ENCODE measurements at regions not wholly inside any gene's neighbourhood (a gene's known extent, or its start where the extent isn't known, plus 50 kb on each side); places are given as distances from the start of the nearest gene placed in this dataset.

DNA sequence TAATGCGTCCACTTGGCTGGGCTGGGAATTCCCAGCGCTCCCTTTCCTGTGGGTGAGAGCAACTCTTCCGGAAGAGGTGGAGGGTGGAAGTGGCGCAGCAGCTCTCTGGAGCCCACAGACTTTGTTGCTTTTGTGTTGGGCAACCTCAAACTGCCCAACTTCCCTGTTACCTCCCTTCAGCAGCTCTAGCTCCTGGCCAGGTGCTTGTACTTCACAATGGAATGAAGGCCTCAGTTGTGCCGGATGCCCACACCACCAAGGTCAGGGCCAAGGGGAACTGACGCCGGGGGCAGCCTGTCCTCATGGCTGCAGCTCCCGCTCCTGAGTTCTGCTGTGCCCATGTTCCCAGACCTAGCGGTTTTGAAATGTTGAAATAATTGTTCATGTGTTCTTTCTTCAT, 322.9 kb downstream of the GALR1 start:
- no peaks in the 10 kb centered on the region for H3K4me1 Mint-ChIP-seq
- peaks cover 0 to 11% (median 3%) of the 10 kb centered on the region in 7 donors for H3K9me3 Mint-ChIP-seq
- ATAC-seq (ENCODE audit: low read depth in 2 of 2) (no peak), DNase-seq (no peak)
- Histone ChIP-seq H3K27ac (ENCODE audit: insufficient read depth, low read length, poor library complexity, severe bottlenecking) (no peak overlapping the region), H3K36me3 (ENCODE audit: control insufficient read depth, insufficient read depth, low read length) (no peaks in the 10 kb centered on the region), H3K4me1 (ENCODE audit: control insufficient read depth, insufficient read depth, low read length, poor library complexity, severe bottlenecking) (no peaks in the 10 kb centered on the region), H3K4me3 (ENCODE audit: low read depth, low read length) (no peak overlapping the region), H3K9me3 (ENCODE audit: control insufficient read depth in 2 of 2, low read length in 2 of 2) (no peaks in the 10 kb centered on the region), H3K27me3 (ENCODE audit: control insufficient read depth, insufficient read depth, low read length) (peaks cover 2% of the 10 kb centered on the region)
- H3K4me3 Mint-ChIP-seq: no peak overlapping the region
- H3K27me3 Mint-ChIP-seq: peaks cover 14% of the 10 kb centered on the region
- H3K36me3 Mint-ChIP-seq: no peaks in the 10 kb centered on the region
- H3K27ac Mint-ChIP-seq: no peak overlapping the region

DNA sequence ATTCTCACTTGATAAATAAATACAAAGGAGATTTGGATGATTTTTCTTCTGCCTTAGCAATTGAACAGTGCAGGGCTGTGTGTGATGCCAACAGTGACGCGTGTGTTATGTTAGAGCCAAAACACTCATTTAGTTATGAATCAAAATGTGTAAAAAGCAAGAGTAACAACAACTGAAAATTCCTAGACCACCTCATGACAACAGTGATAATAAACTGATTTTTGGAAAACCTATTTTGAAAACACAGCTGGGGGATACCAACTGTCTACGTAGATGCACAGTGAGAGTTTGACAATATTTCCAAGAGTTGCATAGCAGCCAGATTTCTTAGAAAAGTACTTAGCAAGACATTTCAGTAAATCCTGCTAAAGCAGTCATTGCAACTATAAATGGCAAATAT, 323.9 kb downstream of the GALR1 start:
- Histone ChIP-seq H3K27me3 (ENCODE audit: control insufficient read depth, insufficient read depth, low read length) (peaks cover 2% of the 10 kb centered on the region), H3K9me3 (ENCODE audit: control insufficient read depth in 2 of 2, low read length in 2 of 2) (no peaks in the 10 kb centered on the region), H3K4me1 (ENCODE audit: control insufficient read depth, insufficient read depth, low read length, poor library complexity, severe bottlenecking) (no peaks in the 10 kb centered on the region), H3K4me3 (ENCODE audit: low read depth, low read length) (no peak overlapping the region), H3K27ac (ENCODE audit: insufficient read depth, low read length, poor library complexity, severe bottlenecking) (no peak overlapping the region), H3K36me3 (ENCODE audit: control insufficient read depth, insufficient read depth, low read length) (no peaks in the 10 kb centered on the region)
- peaks cover 0 to 8% (median 0%) of the 10 kb centered on the region in 7 donors for H3K9me3 Mint-ChIP-seq
- DNase-seq (no peak), ATAC-seq (ENCODE audit: low read depth in 2 of 2) (no peak)
- H3K27me3 Mint-ChIP-seq: peaks cover 14% of the 10 kb centered on the region
- no peaks in the 10 kb centered on the region for H3K36me3 Mint-ChIP-seq
- H3K27ac Mint-ChIP-seq: no peak overlapping the region
- no peaks in the 10 kb centered on the region for H3K4me1 Mint-ChIP-seq
- no peak overlapping the region for H3K4me3 Mint-ChIP-seq

DNA sequence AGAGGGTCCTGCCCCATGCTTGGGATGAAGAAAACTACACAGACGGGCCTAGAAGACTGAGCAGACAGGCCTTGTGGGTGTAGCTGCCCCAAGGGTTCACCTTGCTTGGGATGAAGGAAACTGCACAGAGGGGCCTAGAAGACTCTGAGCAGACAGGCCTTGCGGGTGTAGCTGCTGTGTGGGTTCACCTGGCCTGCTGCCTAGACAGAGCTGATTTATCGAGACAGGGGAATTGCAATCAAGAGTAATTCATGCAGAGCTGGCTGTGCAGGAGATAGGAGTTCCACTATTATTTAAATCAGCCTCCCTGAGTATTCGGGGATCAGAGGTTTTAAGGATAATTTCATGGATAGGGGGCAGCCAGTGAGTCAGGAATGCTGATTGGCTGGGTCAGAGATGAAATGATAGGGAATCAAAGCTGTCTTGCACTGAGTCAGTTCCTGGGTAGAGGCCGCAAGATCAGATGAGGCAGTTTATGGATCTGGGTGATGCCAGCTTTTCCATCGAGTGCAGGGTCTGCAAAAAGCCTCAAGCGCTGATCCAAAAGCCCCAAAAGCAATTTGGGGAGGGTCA, 341.4 kb downstream of the GALR1 start:
- no peaks in the 10 kb centered on the region for H3K4me1 Mint-ChIP-seq
- H3K36me3 ChIP-seq (ENCODE audit: control insufficient read depth, insufficient read depth, low read length): no peaks in the 10 kb centered on the region
- no peak for ATAC-seq (ENCODE audit: low read depth in 2 of 2)

DNA sequence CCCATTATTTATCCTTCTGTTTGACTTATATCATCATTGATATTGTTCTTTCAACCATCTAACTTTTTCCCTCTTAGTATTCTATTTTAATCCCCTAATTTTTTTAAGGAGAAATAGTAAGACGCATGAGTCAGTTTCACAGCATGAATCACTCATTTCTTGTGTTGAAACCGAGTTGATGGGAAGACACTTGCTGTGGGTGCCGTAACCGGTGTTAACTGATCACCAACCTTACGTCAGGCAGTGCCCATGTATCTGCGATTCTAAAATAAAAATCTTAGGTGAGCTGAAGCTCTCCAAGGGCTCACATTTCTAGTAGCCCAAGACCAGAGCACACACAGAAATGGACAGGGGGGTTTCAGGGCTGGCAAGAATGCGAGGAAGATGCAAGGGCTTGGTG, 348.1 kb downstream of the GALR1 start:
- Mint-ChIP-seq H3K4me1 (no peaks in the 10 kb centered on the region), H3K27me3 (peaks cover 9% of the 10 kb centered on the region), H3K4me3 (no peak overlapping the region), H3K36me3 (no peaks in the 10 kb centered on the region), H3K27ac (no peak overlapping the region), H3K9me3 (peaks cover 0 to 3% (median 0%) of the 10 kb centered on the region in 7 donors)
- no peaks in the 10 kb centered on the region for H3K9me3 ChIP-seq (ENCODE audit: control insufficient read depth in 2 of 2, low read length in 2 of 2)
- no peaks in the 10 kb centered on the region for H3K27me3 ChIP-seq (ENCODE audit: control insufficient read depth, insufficient read depth, low read length)
- H3K4me3 ChIP-seq (ENCODE audit: low read depth, low read length): no peak overlapping the region
- DNase-seq: no peak
- ATAC-seq (ENCODE audit: low read depth in 2 of 2): no peak
- no peaks in the 10 kb centered on the region for H3K36me3 ChIP-seq (ENCODE audit: control insufficient read depth, insufficient read depth, low read length)
- H3K27ac ChIP-seq (ENCODE audit: insufficient read depth, low read length, poor library complexity, severe bottlenecking): no peak overlapping the region
- H3K4me1 ChIP-seq (ENCODE audit: control insufficient read depth, insufficient read depth, low read length, poor library complexity, severe bottlenecking): no peaks in the 10 kb centered on the region

More for the DNA sequence above, 341.4 kb downstream of the GALR1 start:
- no peak overlapping the region for H3K4me3 Mint-ChIP-seq
- Histone ChIP-seq H3K9me3 (ENCODE audit: control insufficient read depth in 2 of 2, low read length in 2 of 2) (no peaks in the 10 kb centered on the region), H3K4me3 (ENCODE audit: low read depth, low read length) (no peak overlapping the region), H3K27ac (ENCODE audit: insufficient read depth, low read length, poor library complexity, severe bottlenecking) (no peak overlapping the region), H3K4me1 (ENCODE audit: control insufficient read depth, insufficient read depth, low read length, poor library complexity, severe bottlenecking) (no peaks in the 10 kb centered on the region), H3K27me3 (ENCODE audit: control insufficient read depth, insufficient read depth, low read length) (no peaks in the 10 kb centered on the region)
- DNase-seq: no peak
- H3K27me3 Mint-ChIP-seq: no peaks in the 10 kb centered on the region
- peaks cover 0 to 2% (median 0%) of the 10 kb centered on the region in 7 donors for H3K9me3 Mint-ChIP-seq
- H3K36me3 Mint-ChIP-seq: no peaks in the 10 kb centered on the region
- H3K27ac Mint-ChIP-seq: no peak overlapping the region

DNA sequence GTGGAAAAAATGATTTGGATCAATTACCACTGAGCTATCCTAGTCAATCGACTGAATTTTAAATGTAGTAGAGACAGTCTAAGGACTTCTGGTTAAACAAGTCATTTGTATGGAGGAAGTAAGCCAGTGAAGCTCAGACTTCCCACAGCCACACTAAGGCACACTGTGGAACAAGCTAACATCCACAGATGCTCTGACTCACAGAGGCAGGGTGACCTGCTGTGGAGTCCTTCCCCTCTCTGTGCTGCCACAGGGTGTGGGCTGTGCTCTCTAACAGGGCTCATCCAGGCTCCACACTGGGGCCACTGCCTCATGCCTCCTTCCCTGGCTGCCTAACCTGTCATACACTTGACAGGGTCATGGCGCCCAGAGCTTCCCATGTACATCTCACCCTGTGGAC, 351.0 kb downstream of the GALR1 start:
- no peak for DNase-seq
- Histone ChIP-seq H3K36me3 (ENCODE audit: control insufficient read depth, insufficient read depth, low read length) (no peaks in the 10 kb centered on the region), H3K9me3 (ENCODE audit: control insufficient read depth in 2 of 2, low read length in 2 of 2) (no peaks in the 10 kb centered on the region), H3K4me3 (ENCODE audit: low read depth, low read length) (no peak overlapping the region), H3K4me1 (ENCODE audit: control insufficient read depth, insufficient read depth, low read length, poor library complexity, severe bottlenecking) (no peaks in the 10 kb centered on the region), H3K27me3 (ENCODE audit: control insufficient read depth, insufficient read depth, low read length) (no peaks in the 10 kb centered on the region), H3K27ac (ENCODE audit: insufficient read depth, low read length, poor library complexity, severe bottlenecking) (no peak overlapping the region)
- Mint-ChIP-seq H3K9me3 (peaks cover 0 to 3% (median 0%) of the 10 kb centered on the region in 7 donors), H3K4me1 (no peaks in the 10 kb centered on the region), H3K27ac (no peak overlapping the region), H3K4me3 (no peak overlapping the region), H3K27me3 (peaks cover 9% of the 10 kb centered on the region), H3K36me3 (no peaks in the 10 kb centered on the region)
- no peak for ATAC-seq (ENCODE audit: low read depth in 2 of 2)

DNA sequence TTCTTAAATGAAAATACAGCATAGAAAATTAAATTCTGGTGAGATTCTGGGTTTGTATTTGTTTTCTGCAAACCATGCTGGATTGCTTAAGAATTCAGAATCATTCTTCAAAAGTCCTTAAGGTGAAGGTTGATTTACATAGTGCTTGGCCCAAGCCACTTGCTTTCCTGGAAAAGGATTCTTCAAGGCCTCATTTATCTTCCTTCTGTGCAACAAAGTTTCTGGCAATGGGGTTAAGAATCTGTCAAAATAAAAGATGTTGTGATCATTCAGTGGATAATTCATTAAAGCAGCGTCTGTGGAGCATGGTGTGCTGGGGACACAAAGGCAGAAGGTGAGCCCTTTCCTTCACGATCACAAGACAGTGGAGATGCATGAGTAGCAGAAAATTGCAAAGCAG, 351.9 kb downstream of the GALR1 start:
- Mint-ChIP-seq H3K9me3 (peaks cover 0 to 3% (median 0%) of the 10 kb centered on the region in 7 donors), H3K4me3 (no peak overlapping the region), H3K36me3 (no peaks in the 10 kb centered on the region), H3K27me3 (peaks cover 9% of the 10 kb centered on the region), H3K27ac (no peak overlapping the region), H3K4me1 (no peaks in the 10 kb centered on the region)
- no peak overlapping the region for H3K27ac ChIP-seq (ENCODE audit: insufficient read depth, low read length, poor library complexity, severe bottlenecking)
- H3K36me3 ChIP-seq (ENCODE audit: control insufficient read depth, insufficient read depth, low read length): no peaks in the 10 kb centered on the region
- ATAC-seq (ENCODE audit: low read depth in 2 of 2): no peak
- no peak for DNase-seq
- H3K4me1 ChIP-seq (ENCODE audit: control insufficient read depth, insufficient read depth, low read length, poor library complexity, severe bottlenecking): no peaks in the 10 kb centered on the region
- H3K4me3 ChIP-seq (ENCODE audit: low read depth, low read length): no peak overlapping the region
- no peaks in the 10 kb centered on the region for H3K27me3 ChIP-seq (ENCODE audit: control insufficient read depth, insufficient read depth, low read length)
- H3K9me3 ChIP-seq (ENCODE audit: control insufficient read depth in 2 of 2, low read length in 2 of 2): no peaks in the 10 kb centered on the region

DNA sequence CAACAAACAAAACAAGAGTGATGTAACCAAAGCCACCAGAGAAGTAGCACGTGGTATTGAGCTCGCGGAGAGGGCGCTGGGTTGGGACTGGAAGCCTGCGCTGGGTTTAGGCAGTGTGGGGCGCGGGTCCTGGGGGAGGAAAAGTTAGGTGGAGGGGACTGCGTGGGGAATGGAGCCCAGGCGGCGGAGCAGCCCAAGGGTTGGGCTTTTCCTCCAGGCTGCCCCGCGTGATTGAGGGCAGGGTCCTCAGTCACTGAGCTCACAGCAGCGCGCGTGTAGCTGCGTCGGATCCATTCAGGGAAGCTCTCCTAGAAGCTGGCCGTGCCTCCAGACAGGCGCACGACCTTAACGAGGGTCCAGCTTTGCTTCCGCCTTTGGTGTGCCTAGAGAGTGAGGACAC, 357.4 kb downstream of the GALR1 start:
- H3K4me3 ChIP-seq (ENCODE audit: low read depth, low read length): no peak overlapping the region
- DNase-seq (no peak), ATAC-seq (ENCODE audit: low read depth in 2 of 2) (no peak)
- H3K4me1 ChIP-seq (ENCODE audit: control insufficient read depth, insufficient read depth, low read length, poor library complexity, severe bottlenecking): no peaks in the 10 kb centered on the region
- Mint-ChIP-seq H3K36me3 (no peaks in the 10 kb centered on the region), H3K4me1 (no peaks in the 10 kb centered on the region), H3K9me3 (no peaks in the 10 kb centered on the region), H3K27me3 (no peaks in the 10 kb centered on the region), H3K27ac (no peak overlapping the region), H3K4me3 (no peak overlapping the region)
- no peaks in the 10 kb centered on the region for H3K9me3 ChIP-seq (ENCODE audit: control insufficient read depth in 2 of 2, low read length in 2 of 2)
- H3K27me3 ChIP-seq (ENCODE audit: control insufficient read depth, insufficient read depth, low read length): no peaks in the 10 kb centered on the region
- no peak overlapping the region for H3K27ac ChIP-seq (ENCODE audit: insufficient read depth, low read length, poor library complexity, severe bottlenecking)
- H3K36me3 ChIP-seq (ENCODE audit: control insufficient read depth, insufficient read depth, low read length): no peaks in the 10 kb centered on the region

DNA sequence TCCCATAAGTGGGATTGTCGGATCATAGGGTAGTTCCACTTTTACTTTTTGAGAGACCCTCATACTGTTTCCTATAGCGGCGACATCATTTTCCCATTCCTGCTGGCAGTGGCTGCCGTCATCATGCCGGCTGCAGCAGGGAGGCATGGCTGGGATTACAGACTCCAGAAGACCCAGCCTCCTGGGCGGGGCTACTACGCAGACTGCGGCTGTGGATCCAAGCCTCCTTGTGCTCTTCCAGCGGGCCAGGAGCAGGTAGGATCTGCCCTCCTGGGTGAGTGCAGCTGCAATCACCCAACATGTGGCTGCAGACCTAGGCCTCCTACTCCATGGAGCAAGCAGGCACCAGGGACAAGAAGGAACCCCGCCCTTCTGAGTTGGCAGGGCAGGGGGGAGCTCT, 359.2 kb downstream of the GALR1 start:
- H3K36me3 ChIP-seq (ENCODE audit: control insufficient read depth, insufficient read depth, low read length): no peaks in the 10 kb centered on the region
- H3K9me3 ChIP-seq (ENCODE audit: control insufficient read depth in 2 of 2, low read length in 2 of 2): no peaks in the 10 kb centered on the region
- no peaks in the 10 kb centered on the region for H3K27me3 ChIP-seq (ENCODE audit: control insufficient read depth, insufficient read depth, low read length)
- H3K4me3 Mint-ChIP-seq: no peak overlapping the region
- H3K27me3 Mint-ChIP-seq: peaks cover 4% of the 10 kb centered on the region
- H3K4me1 ChIP-seq (ENCODE audit: control insufficient read depth, insufficient read depth, low read length, poor library complexity, severe bottlenecking): no peaks in the 10 kb centered on the region
- no peaks in the 10 kb centered on the region for H3K4me1 Mint-ChIP-seq
- no peak overlapping the region for H3K4me3 ChIP-seq (ENCODE audit: low read depth, low read length)
- H3K27ac ChIP-seq (ENCODE audit: insufficient read depth, low read length, poor library complexity, severe bottlenecking): no peak overlapping the region
- no peaks in the 10 kb centered on the region for H3K9me3 Mint-ChIP-seq
- H3K36me3 Mint-ChIP-seq: no peaks in the 10 kb centered on the region
- ATAC-seq (ENCODE audit: low read depth in 2 of 2): no peak
- no peak for DNase-seq
- H3K27ac Mint-ChIP-seq: no peak overlapping the region
